NOMO-1 treated with DMSO at 0.1 percent for 48 hours (cell line): ENCODE measurements at regions not wholly inside any gene's neighbourhood (a gene's known extent, or its start where the extent isn't known, plus 50 kb on each side); places are given as distances from the start of the nearest gene placed in this dataset.

Experiments used
- DNase-seq: peaks from one replicate; lab custom pipeline; 2025; ENCODE audit not compliant: unreplicated experiment; lab: John Stamatoyannopoulos, UW

GRCh38 chr9:76557674-76558225, 98.8 kb downstream of the GCNT1 start:
- no peak for DNase-seq

- DNase-seq, result no peak
Observed at GRCh38 chr9:76558465-76558864, 99.5 kb downstream of the GCNT1 start.

- DNase-seq, result peak; percentile 25
Observed at GRCh38 chr9:76559286-76559685, 100.3 kb downstream of the GCNT1 start.

GRCh38 chr9:76560481-76560922, 101.5 kb downstream of the GCNT1 start:
- no peak for DNase-seq

- DNase-seq, result no peak
Observed at GRCh38 chr9:76561050-76561713, 102.2 kb downstream of the GCNT1 start.
